ENCODE measurements at regions not wholly inside any gene's neighbourhood (a gene's known extent, or its start where the extent isn't known, plus 50 kb on each side); places are given as distances from the start of the nearest gene placed in this dataset.

GRCh38 chr4:85257817-85258370 lies 217.1 kb upstream of the ARHGAP24 start:
- H3K4me2 ChIP-seq (ENCODE audit: low read depth, low read length, poor library complexity, severe bottlenecking) = no peak overlapping the region
- no peaks in the 10 kb centered on the region for H3K27me3 ChIP-seq (ENCODE audit: low read length)
- no peaks in the 10 kb centered on the region for H3F3A ChIP-seq (ENCODE audit: insufficient read depth)
- H3K9me2 ChIP-seq (replicated peaks; ENCODE audit: insufficient read depth, low read length) = no peaks in the 10 kb centered on the region
- H3K36me3 ChIP-seq (ENCODE audit: low read length) = no peaks in the 10 kb centered on the region
- TF ChIP-seq EZH2phosphoT487 (conservative IDR thresholded peaks at IDR 0.05; ENCODE audit: low read length) = no peak
- TF ChIP-seq, protein P1, sequence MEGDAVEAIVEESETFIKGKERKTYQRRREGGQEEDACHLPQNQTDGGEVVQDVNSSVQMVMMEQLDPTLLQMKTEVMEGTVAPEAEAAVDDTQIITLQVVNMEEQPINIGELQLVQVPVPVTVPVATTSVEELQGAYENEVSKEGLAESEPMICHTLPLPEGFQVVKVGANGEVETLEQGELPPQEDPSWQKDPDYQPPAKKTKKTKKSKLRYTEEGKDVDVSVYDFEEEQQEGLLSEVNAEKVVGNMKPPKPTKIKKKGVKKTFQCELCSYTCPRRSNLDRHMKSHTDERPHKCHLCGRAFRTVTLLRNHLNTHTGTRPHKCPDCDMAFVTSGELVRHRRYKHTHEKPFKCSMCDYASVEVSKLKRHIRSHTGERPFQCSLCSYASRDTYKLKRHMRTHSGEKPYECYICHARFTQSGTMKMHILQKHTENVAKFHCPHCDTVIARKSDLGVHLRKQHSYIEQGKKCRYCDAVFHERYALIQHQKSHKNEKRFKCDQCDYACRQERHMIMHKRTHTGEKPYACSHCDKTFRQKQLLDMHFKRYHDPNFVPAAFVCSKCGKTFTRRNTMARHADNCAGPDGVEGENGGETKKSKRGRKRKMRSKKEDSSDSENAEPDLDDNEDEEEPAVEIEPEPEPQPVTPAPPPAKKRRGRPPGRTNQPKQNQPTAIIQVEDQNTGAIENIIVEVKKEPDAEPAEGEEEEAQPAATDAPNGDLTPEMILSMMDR (IDR thresholded peaks at IDR 0.05; ENCODE audit: insufficient read depth, low read length, poor library complexity, severe bottlenecking) = no peak
- H3K9ac ChIP-seq (ENCODE audit: low read length) = no peak overlapping the region
- H3K27ac ChIP-seq (ENCODE audit: low read depth, low read length) = no peak overlapping the region
- H2AFZ ChIP-seq (ENCODE audit: low read depth, low read length, severe bottlenecking) = no peak overlapping the region
- H4K20me1 ChIP-seq (ENCODE audit: low read depth, low read length) = no peaks in the 10 kb centered on the region
- H3K4me3 ChIP-seq (ENCODE audit: insufficient read depth, low read length, poor library complexity, severe bottlenecking) = no peak overlapping the region
- H3K9me3 ChIP-seq (ENCODE audit: insufficient read depth, low read length) = no peaks in the 10 kb centered on the region
- no peaks in the 10 kb centered on the region for H3K79me2 ChIP-seq (ENCODE audit: insufficient read depth, low read length)

- Histone ChIP-seq H3K27ac (ENCODE audit: low read depth, low read length) (no peak overlapping the region), H3K9me3 (ENCODE audit: insufficient read depth, low read length) (no peaks in the 10 kb centered on the region), H3K9me2 (replicated peaks; ENCODE audit: insufficient read depth, low read length) (no peaks in the 10 kb centered on the region), H2AFZ (ENCODE audit: low read depth, low read length, severe bottlenecking) (no peak overlapping the region), H3K9ac (ENCODE audit: low read length) (no peak overlapping the region), H3K4me3 (ENCODE audit: insufficient read depth, low read length, poor library complexity, severe bottlenecking) (no peak overlapping the region), H3K4me2 (ENCODE audit: low read depth, low read length, poor library complexity, severe bottlenecking) (no peak overlapping the region), H3K27me3 (ENCODE audit: low read length) (no peaks in the 10 kb centered on the region), H3F3A (ENCODE audit: insufficient read depth) (no peaks in the 10 kb centered on the region), H3K79me2 (ENCODE audit: insufficient read depth, low read length) (no peaks in the 10 kb centered on the region), H4K20me1 (ENCODE audit: low read depth, low read length) (no peaks in the 10 kb centered on the region), H3K36me3 (ENCODE audit: low read length) (no peaks in the 10 kb centered on the region)
- TF ChIP-seq, protein P1 (IDR thresholded peaks at IDR 0.05; ENCODE audit: insufficient read depth, low read length, poor library complexity, severe bottlenecking) = no peak
- no peak for TF ChIP-seq EZH2phosphoT487 (conservative IDR thresholded peaks at IDR 0.05; ENCODE audit: low read length)
These were observed 214.9 kb upstream of the ARHGAP24 start for GRCh38 chr4:85260064-85260463.

DNA sequence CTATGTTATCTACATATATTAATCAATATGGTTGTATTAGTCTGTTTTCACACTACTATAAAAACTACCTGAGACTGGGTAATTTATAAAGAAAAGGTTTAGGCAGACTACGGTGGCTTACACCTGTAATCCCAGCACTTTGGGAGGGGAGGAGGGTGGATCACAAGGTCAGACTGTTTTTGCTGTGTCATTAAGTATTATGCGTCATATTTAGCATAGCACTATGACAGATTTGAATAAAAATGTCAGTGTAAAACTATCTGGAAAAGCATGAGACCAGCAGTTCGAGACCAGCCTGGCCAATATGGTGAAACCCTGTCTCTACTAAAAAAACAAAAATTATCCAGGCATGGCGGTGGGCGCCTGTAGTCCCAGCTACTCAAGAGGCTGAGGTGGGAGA lies 209.7 kb upstream of the ARHGAP24 start:
- Histone ChIP-seq H3K9me3 (ENCODE audit: insufficient read depth, low read length) (no peaks in the 10 kb centered on the region), H3K36me3 (ENCODE audit: low read length) (no peaks in the 10 kb centered on the region), H3K79me2 (ENCODE audit: insufficient read depth, low read length) (no peaks in the 10 kb centered on the region), H3F3A (ENCODE audit: insufficient read depth) (no peaks in the 10 kb centered on the region), H3K27me3 (ENCODE audit: low read length) (no peaks in the 10 kb centered on the region), H3K9ac (ENCODE audit: low read length) (no peak overlapping the region), H3K9me2 (replicated peaks; ENCODE audit: insufficient read depth, low read length) (no peaks in the 10 kb centered on the region), H2AFZ (ENCODE audit: low read depth, low read length, severe bottlenecking) (no peak overlapping the region), H4K20me1 (ENCODE audit: low read depth, low read length) (no peaks in the 10 kb centered on the region), H3K27ac (ENCODE audit: low read depth, low read length) (no peak overlapping the region), H3K4me3 (ENCODE audit: insufficient read depth, low read length, poor library complexity, severe bottlenecking) (no peak overlapping the region), H3K4me2 (ENCODE audit: low read depth, low read length, poor library complexity, severe bottlenecking) (no peak overlapping the region)
- TF ChIP-seq, protein P1 (IDR thresholded peaks at IDR 0.05; ENCODE audit: insufficient read depth, low read length, poor library complexity, severe bottlenecking) = no peak
- TF ChIP-seq EZH2phosphoT487 (conservative IDR thresholded peaks at IDR 0.05; ENCODE audit: low read length) = no peak

Data from SU-DHL-6 (cell line).